Ammon's horn (tissue), 1 donor: ENCODE measurements at regions not wholly inside any gene's neighbourhood (a gene's known extent, or its start where the extent isn't known, plus 50 kb on each side); places are given as distances from the start of the nearest gene placed in this dataset.
"Not testable (repeated sequence)": the region's sequence is repeated elsewhere in the genome, so short reads cannot be mapped to it uniquely, and the experiment has no call there.

ENCODE experiments used
- DNase-seq: peaks from one replicate; pipeline ENCODE4 v3.0.0-alpha.2; 2016; ENCODE audit warnings: low spot score

- no peak for DNase-seq
Measured at GRCh38 chr2:21966139-21966538, 842.4 kb downstream of the TDRD15 start.

- no peak for DNase-seq
Measured at GRCh38 chr2:21970971-21971370, 847.2 kb downstream of the TDRD15 start.

- no peak for DNase-seq
Measured at GRCh38 chr2:21972586-21972985, 848.8 kb downstream of the TDRD15 start.

GRCh38 chr2:21981127-21981526, 857.4 kb downstream of the TDRD15 start:
- no peak for DNase-seq

GRCh38 chr2:21993002-21993401, 869.2 kb downstream of the TDRD15 start:
- DNase-seq: no peak

GRCh38 chr2:21996339-21996738, 872.6 kb downstream of the TDRD15 start:
- no peak for DNase-seq

- no peak for DNase-seq
Measured at GRCh38 chr2:21999522-21999921, 875.8 kb downstream of the TDRD15 start.

GRCh38 chr2:22002066-22002465, 878.3 kb downstream of the TDRD15 start:
- no peak for DNase-seq

GRCh38 chr2:22003270-22003669, 879.5 kb downstream of the TDRD15 start:
- DNase-seq: no peak

GRCh38 chr2:22011048-22011447, 887.3 kb downstream of the TDRD15 start:
- no peak for DNase-seq

- DNase-seq: no peak
Measured at GRCh38 chr2:22020091-22020742, 896.4 kb downstream of the TDRD15 start.

- no peak for DNase-seq
Measured at GRCh38 chr2:22027345-22028005, 903.7 kb downstream of the TDRD15 start.

- DNase-seq: peak; percentile 67
Measured at GRCh38 chr2:22035361-22035830, 911.6 kb downstream of the TDRD15 start.

- peak; percentile 47 for DNase-seq
Measured at GRCh38 chr2:22037274-22037673, 913.5 kb downstream of the TDRD15 start.

GRCh38 chr2:22043784-22044183, 920.0 kb downstream of the TDRD15 start:
- DNase-seq: no peak

GRCh38 chr2:22055784-22056620, 932.2 kb downstream of the TDRD15 start:
- no peak for DNase-seq

- no peak for DNase-seq
Measured at GRCh38 chr2:22056621-22057132, 932.9 kb downstream of the TDRD15 start.

- no peak for DNase-seq
Measured at GRCh38 chr2:22062679-22063078, 938.9 kb downstream of the TDRD15 start.

- no peak for DNase-seq
Measured at GRCh38 chr2:22076454-22076853, 952.7 kb downstream of the TDRD15 start.

GRCh38 chr2:22078701-22079100, 954.9 kb downstream of the TDRD15 start:
- no peak for DNase-seq

GRCh38 chr2:22079583-22079982, 955.8 kb downstream of the TDRD15 start:
- no peak for DNase-seq

GRCh38 chr2:22086726-22087125, 963.0 kb downstream of the TDRD15 start:
- peak; percentile 32 for DNase-seq

- not testable (repeated sequence) for DNase-seq
Measured at GRCh38 chr2:22103617-22104016, 979.8 kb downstream of the TDRD15 start.
